ENCODE measurements at regions not wholly inside any gene's neighbourhood (a gene's known extent, or its start where the extent isn't known, plus 50 kb on each side); places are given as distances from the start of the nearest gene placed in this dataset.
"Not testable (repeated sequence)": the region's sequence is repeated elsewhere in the genome, so short reads cannot be mapped to it uniquely, and the experiment has no call there.

- no peak for DNase-seq (ENCODE audit: low read depth in 2 of 3, low spot score in 2 of 3)
Observed at GRCh38 chr1:193448682-193449461, 262.5 kb upstream of the B3GALT2 start.

GRCh38 chr1:193443886-193444285, 257.5 kb upstream of the B3GALT2 start:
- DNase-seq (ENCODE audit: low read depth in 2 of 3, low spot score in 2 of 3): no peak

- DNase-seq (ENCODE audit: low read depth in 2 of 3, low spot score in 2 of 3): no peak
Observed at GRCh38 chr1:193438771-193439170, 252.4 kb upstream of the B3GALT2 start.

GRCh38 chr1:193438312-193438711, 251.9 kb upstream of the B3GALT2 start:
- DNase-seq (ENCODE audit: low read depth in 2 of 3, low spot score in 2 of 3): no peak

GRCh38 chr1:193437785-193438184, 251.4 kb upstream of the B3GALT2 start:
- DNase-seq (ENCODE audit: low read depth in 2 of 3, low spot score in 2 of 3): no peak

GRCh38 chr1:193437333-193437732, 250.9 kb upstream of the B3GALT2 start:
- DNase-seq (ENCODE audit: low read depth in 2 of 3, low spot score in 2 of 3): not testable (repeated sequence)

- DNase-seq (ENCODE audit: low read depth in 2 of 3, low spot score in 2 of 3): no peak
Observed at GRCh38 chr1:193435781-193436180, 249.4 kb upstream of the B3GALT2 start.

- DNase-seq (ENCODE audit: low read depth in 2 of 3, low spot score in 2 of 3): no peak
Observed at GRCh38 chr1:193434319-193434718, 247.9 kb upstream of the B3GALT2 start.

- no peak for DNase-seq (ENCODE audit: low read depth in 2 of 3, low spot score in 2 of 3)
Observed at GRCh38 chr1:193433599-193433998, 247.2 kb upstream of the B3GALT2 start.

- no peak for DNase-seq (ENCODE audit: low read depth in 2 of 3, low spot score in 2 of 3)
Observed at GRCh38 chr1:193432979-193433587, 246.7 kb upstream of the B3GALT2 start.

- DNase-seq (ENCODE audit: low read depth in 2 of 3, low spot score in 2 of 3): no peak
Observed at GRCh38 chr1:193431265-193431977, 245.0 kb upstream of the B3GALT2 start.

GRCh38 chr1:193427524-193427923, 241.1 kb upstream of the B3GALT2 start:
- DNase-seq (ENCODE audit: low read depth in 2 of 3, low spot score in 2 of 3): no peak

- no peak for DNase-seq (ENCODE audit: low read depth in 2 of 3, low spot score in 2 of 3)
Observed at GRCh38 chr1:193426061-193426460, 239.6 kb upstream of the B3GALT2 start.

- DNase-seq (ENCODE audit: low read depth in 2 of 3, low spot score in 2 of 3): no peak
Observed at GRCh38 chr1:193421487-193421886, 235.1 kb upstream of the B3GALT2 start.

- no peak for DNase-seq (ENCODE audit: low read depth in 2 of 3, low spot score in 2 of 3)
Observed at GRCh38 chr1:193419295-193419694, 232.9 kb upstream of the B3GALT2 start.

- DNase-seq (ENCODE audit: low read depth in 2 of 3, low spot score in 2 of 3): no peak
Observed at GRCh38 chr1:193418745-193419058, 232.3 kb upstream of the B3GALT2 start.

- DNase-seq (ENCODE audit: low read depth in 2 of 3, low spot score in 2 of 3): no peak
Observed at GRCh38 chr1:193417945-193418744, 231.7 kb upstream of the B3GALT2 start.

- DNase-seq (ENCODE audit: low read depth in 2 of 3, low spot score in 2 of 3): no peak
Observed at GRCh38 chr1:193417403-193417802, 231.0 kb upstream of the B3GALT2 start.

GRCh38 chr1:193416226-193417024, 230.0 kb upstream of the B3GALT2 start:
- DNase-seq (ENCODE audit: low read depth in 2 of 3, low spot score in 2 of 3): no peak

GRCh38 chr1:193415256-193415655, 228.8 kb upstream of the B3GALT2 start:
- no peak for DNase-seq (ENCODE audit: low read depth in 2 of 3, low spot score in 2 of 3)

- DNase-seq (ENCODE audit: low read depth in 2 of 3, low spot score in 2 of 3): no peak
Observed at GRCh38 chr1:193413376-193413775, 227.0 kb upstream of the B3GALT2 start.

Measured in activated CD8-positive, alpha-beta memory T cell treated with anti-CD3 and anti-CD28 coated beads for 48 hours (primary cell).